PC-9 (cell line): ENCODE measurements at regions not wholly inside any gene's neighbourhood (a gene's known extent, or its start where the extent isn't known, plus 50 kb on each side); places are given as distances from the start of the nearest gene placed in this dataset.

Experiments used
- BruUV-seq: library from RNA; stranded (reverse); fragments of 400-500 nt; replicated peaks from 2 replicates; lab custom pipeline; 2021; lab: Mats Ljungman, UMichigan
- CTCF ChIA-PET: fragments of 300-600 bp; sonication (Branson Sonifier 250); formaldehyde crosslinking; loops from one replicate; lab custom pipeline; 2022; ENCODE audit warnings: antibody characterized with exemption; lab: Charles Lee
- POLR2A ChIA-PET: fragments of 300-600 bp; sonication (Branson Sonifier 250); formaldehyde crosslinking; loops from one replicate; lab custom pipeline; 2022; ENCODE audit warnings: antibody characterized with exemption; ENCODE audit not compliant: unreplicated experiment; lab: Charles Lee
- DNase-seq, 2 experiments: peaks; one replicate each; pipeline versions ENCODE4 v3.0.0 to v3.0.0-alpha.2; 2015 to 2022; ENCODE audit warnings: mixed read lengths in 1 of 2
- H2AFZ ChIP-seq: fragments of 200-600 bp; sonication (generic); 2 replicates; pipeline ENCODE4 v1.8.1; 2017; ENCODE audit warnings: antibody characterized with exemption
- H3F3A ChIP-seq: fragments of 200-600 bp; sonication (generic); 2 replicates; pipeline ENCODE4 v1.8.1; 2017; ENCODE audit warnings: antibody characterized with exemption, mild to moderate bottlenecking, low read depth; ENCODE audit not compliant: insufficient read depth
- H3K27ac ChIP-seq: fragments of 200-600 bp; sonication (generic); 2 replicates; pipeline ENCODE4 v1.6.1; 2016; ENCODE audit warnings: mixed run types
- H3K27me3 ChIP-seq: fragments of 200-600 bp; sonication (generic); 2 replicates; pipeline ENCODE4 v1.6.1; 2016; ENCODE audit warnings: low read depth, mixed run types; ENCODE audit not compliant: insufficient read depth
- H3K36me3 ChIP-seq: fragments of 200-600 bp; sonication (generic); 2 replicates; pipeline ENCODE4 v1.6.1; 2016; ENCODE audit warnings: low read depth, mixed run types
- H3K4me1 ChIP-seq: fragments of 200-600 bp; sonication (generic); replicated peaks from 2 replicates; pipeline ENCODE4 v1.6.1; 2016; ENCODE audit warnings: mixed run types; ENCODE audit not compliant: insufficient read depth
- H3K4me2 ChIP-seq: fragments of 200-600 bp; sonication (generic); 2 replicates; pipeline ENCODE4 v1.6.1; 2017; ENCODE audit warnings: mixed run types
- H3K4me3 ChIP-seq: fragments of 200-600 bp; sonication (generic); 2 replicates; pipeline ENCODE4 v1.6.1; 2016; ENCODE audit warnings: mixed run types
- H3K79me2 ChIP-seq: fragments of 200-600 bp; sonication (generic); 2 replicates; pipeline ENCODE4 v1.6.1; 2017; ENCODE audit warnings: low read depth, mixed run types
- H3K9me2 ChIP-seq: fragments of 200-600 bp; sonication (generic); 2 replicates; pipeline ENCODE4 v1.8.1; 2017; ENCODE audit warnings: mild to moderate bottlenecking; ENCODE audit not compliant: insufficient read depth
- H3K9me3 ChIP-seq: fragments of 200-600 bp; sonication (generic); 2 replicates; pipeline ENCODE4 v1.8.1; 2016; ENCODE audit warnings: low read depth; ENCODE audit not compliant: insufficient read depth
- H4K20me1 ChIP-seq: fragments of 200-600 bp; sonication (generic); 2 replicates; pipeline ENCODE4 v1.8.1; 2017; ENCODE audit not compliant: insufficient read depth
- CTCF ChIP-seq: fragments of 200-600 bp; sonication (generic); conservative IDR thresholded peaks from 2 replicates; pipeline ENCODE4 v1.6.1; 2017; ENCODE audit warnings: mixed run types, antibody characterized with exemption, mild to moderate bottlenecking, moderate library complexity
- EZH2 ChIP-seq: fragments of 200-600 bp; sonication (generic); IDR thresholded peaks from 2 replicates; pipeline ENCODE4 v1.8.0; 2017; ENCODE audit warnings: antibody characterized with exemption, low read depth
- intact Hi-C: fragments of 100-400 bp; cut with micrococcal nuclease; formaldehyde crosslinking; loops from one replicate; pipeline ENCODE4 v1.10.0; 2022; ENCODE audit not compliant: unreplicated experiment

- H2AFZ ChIP-seq: no peak overlapping the region
- no peaks in the 10 kb centered on the region for H3K36me3 ChIP-seq
- TF ChIP-seq EZH2: no peak
- no peak for TF ChIP-seq CTCF
- H3K9me2 ChIP-seq: no peaks in the 10 kb centered on the region
- no peaks in the 10 kb centered on the region for H3F3A ChIP-seq
- H3K27me3 ChIP-seq: no peaks in the 10 kb centered on the region
- DNase-seq: no peak
- H3K79me2 ChIP-seq: no peaks in the 10 kb centered on the region
- H3K4me1 ChIP-seq: no peaks in the 10 kb centered on the region
- CTCF ChIA-PET: no interaction called here
- intact Hi-C loops: no loop called here
- H3K27ac ChIP-seq: no peak overlapping the region
- H3K4me3 ChIP-seq: no peak overlapping the region
- POLR2A ChIA-PET: no interaction called here
- no peaks in the 10 kb centered on the region for H4K20me1 ChIP-seq
- no peak overlapping the region for H3K4me2 ChIP-seq
- H3K9me3 ChIP-seq: no peaks in the 10 kb centered on the region
- no TSS peak for BruUV-seq
Measured at GRCh38 chr15:45763170-45763869, 128.5 kb downstream of the SQOR start.

GRCh38 chr15:45773149-45773548 lies 138.3 kb downstream of the SQOR start:
- no peaks in the 10 kb centered on the region for H3K9me2 ChIP-seq
- no peaks in the 10 kb centered on the region for H3F3A ChIP-seq
- H3K27ac ChIP-seq: no peak overlapping the region
- no TSS peak for BruUV-seq
- H3K79me2 ChIP-seq: no peaks in the 10 kb centered on the region
- H3K27me3 ChIP-seq: peaks cover 28% of the 10 kb centered on the region
- DNase-seq: no peak
- TF ChIP-seq EZH2: no peak
- TF ChIP-seq CTCF: no peak
- H4K20me1 ChIP-seq: no peaks in the 10 kb centered on the region
- H3K9me3 ChIP-seq: no peaks in the 10 kb centered on the region
- intact Hi-C loops: no loop called here
- H3K4me2 ChIP-seq: no peak overlapping the region
- ChIA-PET POLR2A (no interaction called here), CTCF (no interaction called here)
- no peak overlapping the region for H3K4me3 ChIP-seq
- H2AFZ ChIP-seq: no peak overlapping the region
- H3K4me1 ChIP-seq: no peaks in the 10 kb centered on the region
- H3K36me3 ChIP-seq: no peaks in the 10 kb centered on the region

GRCh38 chr15:45776772-45777171 lies 141.9 kb downstream of the SQOR start:
- no peaks in the 10 kb centered on the region for H3F3A ChIP-seq
- BruUV-seq: no TSS peak
- no peaks in the 10 kb centered on the region for H3K9me3 ChIP-seq
- TF ChIP-seq EZH2: no peak
- no peak for TF ChIP-seq CTCF
- H3K4me3 ChIP-seq: no peak overlapping the region
- H4K20me1 ChIP-seq: no peaks in the 10 kb centered on the region
- no peaks in the 10 kb centered on the region for H3K9me2 ChIP-seq
- H2AFZ ChIP-seq: no peak overlapping the region
- DNase-seq: no peak
- ChIA-PET CTCF (no interaction called here), POLR2A (no interaction called here)
- no peaks in the 10 kb centered on the region for H3K79me2 ChIP-seq
- no peaks in the 10 kb centered on the region for H3K4me1 ChIP-seq
- intact Hi-C loops: no loop called here
- no peaks in the 10 kb centered on the region for H3K36me3 ChIP-seq
- peaks cover 22% of the 10 kb centered on the region for H3K27me3 ChIP-seq
- H3K27ac ChIP-seq: no peak overlapping the region
- H3K4me2 ChIP-seq: no peak overlapping the region
